ENCODE measurements at regions not wholly inside any gene's neighbourhood (a gene's known extent, or its start where the extent isn't known, plus 50 kb on each side); places are given as distances from the start of the nearest gene placed in this dataset.

GRCh38 chr1:104787866-104788510 lies 1038.3 kb downstream of the AMY1C start:
- CTCF ChIA-PET: no interaction called here

More at GRCh38 chr1:104787866-104788510, 1038.3 kb downstream of the AMY1C start:
- H3K4me1 ChIP-seq (ENCODE audit: control insufficient read depth, extremely low read depth, insufficient read depth, low read length): no peaks in the 10 kb centered on the region
- intact Hi-C loops (cut with micrococcal nuclease) (loop anchor here (10.0 kb wide), 1 partner anchor 1007 kb away; no protein-coding TSS in a partner anchor), dilution Hi-C loops (cut with MboI; ENCODE audit: extremely low pct_ligation_motif_present, low sequenced_read_pairs) (no loop called here)
- H3K79me2 ChIP-seq (ENCODE audit: control insufficient read depth, insufficient read depth, low read length): no peaks in the 10 kb centered on the region
- H3K4me3 ChIP-seq (replicated peaks in 1 of 3; ENCODE audit: insufficient read depth in 1 of 3, low read depth in 1 of 3, low read length in 3 of 3): no peak overlapping the region
- H3K9me3 ChIP-seq (replicated peaks; ENCODE audit: control insufficient read depth, insufficient read depth, low read length): peaks cover 4% of the 10 kb centered on the region
- H3K9ac ChIP-seq (replicated peaks; ENCODE audit: extremely low read depth, insufficient read depth, low read length): no peak overlapping the region
- POLR2A ChIA-PET: no interaction called here
- no peak for DNase-seq (ENCODE audit: low read depth, low spot score)
- H2AFZ ChIP-seq (ENCODE audit: low read depth, low read length): no peak overlapping the region
- H3K27me3 ChIP-seq (ENCODE audit: control insufficient read depth in 2 of 2, insufficient read depth in 2 of 2, low read length in 2 of 2): no peaks in the 10 kb centered on the region
- H3K36me3 ChIP-seq (ENCODE audit: control insufficient read depth in 2 of 2, extremely low read depth in 1 of 2, insufficient read depth in 2 of 2, low read length in 2 of 2): no peaks in the 10 kb centered on the region
- no peak overlapping the region for H3K4me2 ChIP-seq (ENCODE audit: insufficient read depth, low read length)
- H3K9me1 ChIP-seq (replicated peaks; ENCODE audit: control insufficient read depth, extremely low read depth, insufficient read depth, low read length): no peaks in the 10 kb centered on the region
- H3K27ac ChIP-seq (ENCODE audit: insufficient read depth, low read depth, low read length): no peak overlapping the region
- no peaks in the 10 kb centered on the region for H4K20me1 ChIP-seq (replicated peaks; ENCODE audit: control insufficient read depth, extremely low read depth, insufficient read depth, low read length)
- TF ChIP-seq POLR2AphosphoS5 (IDR thresholded peaks at IDR 0.05; ENCODE audit: insufficient read depth, low read depth, low read length) (no peak), MYC (IDR thresholded peaks at IDR 0.05; ENCODE audit: low read depth, low read length) (no peak), JUN (IDR thresholded peaks at IDR 0.05; ENCODE audit: borderline replicate concordance, insufficient read depth, insufficient read length, low read depth) (no peak), GATA2 (IDR thresholded peaks at IDR 0.05; ENCODE audit: insufficient read depth, insufficient read length, low read depth, low read length) (no peak), FOS (IDR thresholded peaks at IDR 0.05; ENCODE audit: borderline replicate concordance, insufficient read depth, low read length) (no peak), CTCF (IDR thresholded peaks at IDR 0.05; ENCODE audit: extremely low read depth in 1 of 2, insufficient read depth in 1 of 2, low read depth in 1 of 2, low read length in 2 of 2) (no peak), POLR2A (IDR thresholded peaks at IDR 0.05; ENCODE audit: low read depth, low read length) (no peak), MAX (IDR thresholded peaks at IDR 0.05; ENCODE audit: insufficient read depth, insufficient read length) (no peak), EZH2 (IDR thresholded peaks at IDR 0.05; ENCODE audit: borderline replicate concordance, low read depth, low read length, severe bottlenecking) (no peak)
- FAIRE-seq: no peak
- BruUV-seq (replicated peaks): no TSS peak

Data from endothelial cell of umbilical vein (primary cell).